ENCODE measurements at regions not wholly inside any gene's neighbourhood (a gene's known extent, or its start where the extent isn't known, plus 50 kb on each side); places are given as distances from the start of the nearest gene placed in this dataset.
A peak's percentile ranks its signal among the peaks of the same experiment; 100 is the strongest.
"Not testable (repeated sequence)": the region's sequence is repeated elsewhere in the genome, so short reads cannot be mapped to it uniquely, and the experiment has no call there.

DNA sequence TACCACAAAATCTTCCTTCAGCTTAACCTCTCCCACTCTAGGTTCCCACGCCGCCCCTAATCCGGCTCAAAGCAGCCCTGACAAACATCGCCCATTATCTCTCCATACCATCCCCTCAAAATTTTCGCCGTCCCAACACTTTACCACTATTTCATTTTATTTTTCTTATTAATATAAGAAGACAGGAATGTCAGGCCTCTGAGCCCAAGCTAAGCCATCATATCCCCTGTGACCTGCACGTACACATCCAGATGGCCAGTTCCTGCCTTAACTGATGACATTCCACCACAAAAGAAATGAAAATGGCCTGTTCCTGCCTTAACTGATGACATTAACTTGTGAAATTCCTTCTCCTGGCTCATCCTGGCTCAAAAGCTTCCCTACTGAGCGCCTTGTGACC lies 243.4 kb upstream of the PROK2 start:
- not testable (repeated sequence) for DNase-seq (ENCODE audit: low read depth)

- not testable (repeated sequence) for DNase-seq (ENCODE audit: low read depth)
These were observed 242.8 kb upstream of the PROK2 start for GRCh38 chr3:72027728-72028127.

DNA sequence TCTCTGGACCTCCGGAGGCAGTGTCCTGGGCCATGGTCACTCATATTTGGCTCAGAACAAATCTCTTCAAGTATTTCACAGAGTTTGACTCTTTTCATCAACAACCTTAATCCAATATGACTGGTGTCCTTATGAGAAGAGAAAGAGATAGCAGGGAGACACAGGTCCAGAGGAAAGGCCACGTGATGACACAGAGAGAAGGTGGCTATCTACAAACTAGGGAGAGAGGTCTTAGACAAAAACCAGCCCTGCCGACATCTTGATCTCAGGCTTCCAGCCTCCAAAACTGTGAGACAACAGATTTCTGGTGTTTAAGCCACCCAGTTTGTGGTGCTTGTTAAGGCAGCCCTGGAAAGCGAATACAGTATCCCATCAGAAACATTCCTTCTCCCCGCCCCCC lies 237.1 kb upstream of the PROK2 start:
- DNase-seq (ENCODE audit: low read depth): no peak

GRCh38 chr3:72021531-72021930 lies 236.6 kb upstream of the PROK2 start:
- DNase-seq (ENCODE audit: low read depth): no peak

DNA sequence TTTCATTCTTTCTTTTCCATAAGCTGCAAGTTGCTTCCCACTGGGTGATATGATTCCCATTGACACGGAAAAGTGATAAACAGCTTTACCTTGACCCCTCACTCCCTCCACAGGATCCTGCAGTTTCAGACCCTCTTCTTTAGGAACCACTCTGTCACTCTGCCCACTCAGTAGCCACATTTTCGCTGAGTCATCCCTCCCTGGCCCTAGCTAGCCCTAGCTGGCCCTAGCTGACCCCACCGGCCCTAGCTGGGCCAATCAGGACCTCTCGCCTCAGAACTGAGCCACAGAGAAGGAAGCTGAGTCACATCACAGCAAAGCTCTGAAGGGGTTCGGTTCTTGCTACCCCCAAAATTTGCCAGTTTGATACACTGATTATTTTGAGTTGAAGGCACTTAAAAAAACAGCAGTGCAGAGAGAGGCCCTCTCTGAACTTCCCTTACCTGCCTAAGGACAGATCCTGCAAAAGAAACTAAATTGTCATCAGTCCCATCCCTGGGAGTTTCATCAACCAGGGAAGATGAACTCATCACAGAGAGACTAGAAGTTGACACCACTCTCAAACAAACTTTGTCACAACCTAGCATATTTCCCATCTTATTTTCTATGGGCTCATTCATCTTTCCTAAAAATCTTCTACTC lies 233.5 kb upstream of the PROK2 start:
- no peak for DNase-seq (ENCODE audit: low read depth)

- no peak for DNase-seq (ENCODE audit: low read depth)
These were observed 233.0 kb upstream of the PROK2 start for GRCh38 chr3:72017935-72018334.

DNA sequence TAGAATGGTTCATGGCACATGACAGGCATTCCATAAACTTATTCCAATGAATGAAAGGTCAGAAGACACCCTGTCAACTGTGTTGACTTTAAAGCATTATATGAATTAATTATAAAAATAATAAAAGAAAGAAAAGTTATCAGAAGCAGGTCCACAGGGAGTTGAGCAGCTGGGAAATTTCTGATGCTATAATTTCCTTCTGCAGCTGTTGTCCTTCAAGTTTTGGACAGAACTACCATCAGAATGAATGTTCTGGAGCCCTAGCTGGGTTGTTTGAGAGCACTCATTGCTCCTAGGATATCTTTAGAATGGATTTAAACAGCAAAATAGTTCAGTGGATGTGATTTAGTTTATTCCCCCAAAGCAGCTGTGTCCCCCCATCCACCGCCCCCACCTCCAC lies 232.4 kb upstream of the PROK2 start:
- DNase-seq (ENCODE audit: low read depth): no peak

- DNase-seq (ENCODE audit: low read depth): no peak
These were observed 230.5 kb upstream of the PROK2 start for GRCh38 chr3:72015463-72015862.

DNA sequence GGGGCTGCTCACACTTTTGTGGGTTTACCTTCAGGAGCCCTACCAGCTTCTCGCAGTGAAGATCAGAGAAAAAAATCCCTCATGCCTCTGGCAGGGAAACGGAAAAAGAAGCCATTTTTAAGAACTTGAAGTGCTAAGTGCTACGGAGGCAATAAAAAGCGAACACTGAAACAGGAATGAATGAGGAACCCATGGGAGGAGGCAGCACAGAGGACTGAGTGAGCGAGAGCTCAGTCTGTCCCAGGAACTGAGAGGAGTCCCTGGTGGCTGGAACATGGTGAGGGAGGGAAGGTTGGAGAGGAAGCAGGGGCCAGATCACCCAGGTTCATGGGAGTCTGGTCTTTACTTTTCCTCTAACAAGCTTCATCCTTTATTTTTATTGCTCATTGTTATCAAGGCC lies 228.1 kb upstream of the PROK2 start:
- DNase-seq (ENCODE audit: low read depth): no peak

DNA sequence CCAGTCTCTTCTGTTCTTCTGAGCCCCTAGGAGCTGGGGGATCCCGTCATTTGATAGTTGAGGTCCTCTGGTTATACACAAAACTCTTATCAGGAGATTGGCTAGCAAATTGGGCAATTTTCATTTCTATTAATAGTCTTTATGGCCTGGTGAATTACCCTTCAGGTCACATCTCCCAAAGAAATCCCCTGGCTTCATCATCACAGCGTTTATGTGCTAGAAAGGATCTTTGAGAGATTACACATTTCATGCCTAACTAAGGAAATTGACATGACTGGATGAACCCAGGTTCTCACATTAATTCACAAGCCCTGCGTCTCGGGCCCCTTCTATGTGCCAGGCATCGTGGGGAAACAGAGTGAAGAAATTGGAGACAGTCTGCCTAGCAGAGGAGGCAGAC lies 227.4 kb upstream of the PROK2 start:
- no peak for DNase-seq (ENCODE audit: low read depth)

DNA sequence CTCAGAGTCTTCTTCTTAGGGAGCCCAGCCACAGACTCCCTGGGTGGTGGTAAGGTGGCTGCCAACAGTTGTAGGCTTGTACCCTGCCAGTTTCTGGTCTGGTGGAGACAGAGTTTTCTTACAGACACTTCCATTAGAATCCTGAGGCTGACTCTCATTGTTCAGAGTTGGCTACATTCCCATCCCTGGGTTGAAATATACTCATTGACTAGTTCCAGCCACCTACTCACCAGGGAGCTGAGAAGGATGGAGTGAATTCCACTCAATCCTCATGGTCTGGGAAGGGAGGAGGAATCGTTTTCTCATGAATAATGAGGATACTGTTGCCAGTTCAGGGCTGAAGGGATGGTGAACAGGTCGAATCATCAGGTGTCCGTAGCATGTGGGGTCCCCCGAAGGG lies 226.5 kb upstream of the PROK2 start:
- peak; percentile 93 for DNase-seq (ENCODE audit: low read depth)

DNA sequence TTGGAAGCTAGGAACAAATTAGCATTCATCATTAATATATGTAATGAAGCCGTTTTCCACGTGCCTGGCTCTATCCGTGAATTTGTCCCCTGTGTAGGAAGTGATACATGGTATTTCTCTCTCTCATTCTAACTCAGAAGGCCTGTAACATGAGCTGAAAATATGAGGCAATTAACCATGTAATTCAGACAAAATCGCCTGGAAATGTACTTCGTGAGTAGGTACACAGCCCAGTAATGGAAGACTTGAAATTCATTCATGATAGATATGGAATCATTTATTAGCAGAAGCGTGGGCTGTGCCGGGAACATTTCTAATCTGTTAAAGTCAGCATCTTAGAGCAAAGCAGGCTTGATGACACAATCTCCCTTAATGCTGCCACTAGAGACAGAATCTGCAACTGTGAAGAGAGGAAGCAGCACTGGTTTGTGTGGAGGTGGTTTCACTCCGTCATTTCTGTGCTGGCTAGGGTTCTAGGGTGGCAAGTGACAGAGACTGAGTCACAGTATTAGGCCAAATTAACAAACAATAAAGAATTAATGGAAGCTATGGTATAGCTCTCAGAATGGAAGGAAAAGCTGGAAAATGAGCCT lies 225.0 kb upstream of the PROK2 start:
- no peak for DNase-seq (ENCODE audit: low read depth)

DNA sequence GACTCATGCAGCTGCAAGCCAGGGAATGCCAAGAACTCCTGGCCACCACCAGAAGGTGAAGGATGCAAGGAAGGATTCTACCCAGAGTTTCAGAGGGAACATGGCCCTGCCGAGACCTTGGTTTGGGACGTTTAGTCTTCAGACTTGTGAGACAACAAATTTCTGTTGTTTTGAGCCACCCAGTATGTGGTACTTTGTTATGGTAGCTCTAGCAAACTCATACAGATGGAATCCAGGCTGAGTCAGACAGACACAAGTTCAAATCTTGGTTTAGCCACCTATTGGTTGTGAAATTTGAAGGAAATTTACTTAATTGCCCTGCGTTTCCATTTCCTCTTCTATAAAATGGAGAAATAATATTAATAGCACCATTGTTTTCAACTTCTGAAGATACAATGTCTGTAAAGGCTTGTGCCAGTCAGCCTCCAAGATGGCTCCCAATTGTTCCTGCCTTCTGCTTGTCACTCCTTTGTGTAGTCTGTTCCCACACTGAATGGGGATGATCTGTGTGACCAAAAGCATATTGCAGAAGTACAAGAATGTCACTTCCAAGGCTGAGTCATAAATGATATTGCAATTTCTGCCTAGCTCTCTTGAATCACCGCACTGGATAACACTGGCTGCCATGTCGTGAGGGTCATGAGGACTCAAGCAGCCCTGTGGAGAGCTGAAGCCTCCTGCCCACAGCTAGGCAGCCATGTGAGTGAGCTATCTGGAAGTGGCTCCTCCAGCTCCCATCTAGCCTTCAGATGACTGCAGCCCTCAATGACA lies 223.5 kb upstream of the PROK2 start:
- peak; percentile 50 for DNase-seq (ENCODE audit: low read depth)

- no peak for DNase-seq (ENCODE audit: low read depth)
These were observed 221.9 kb upstream of the PROK2 start for GRCh38 chr3:72006631-72007556.

- DNase-seq (ENCODE audit: low read depth): no peak
These were observed 219.9 kb upstream of the PROK2 start for GRCh38 chr3:72004749-72005292.

- no peak for DNase-seq (ENCODE audit: low read depth)
These were observed 219.0 kb upstream of the PROK2 start for GRCh38 chr3:72003936-72004335.

DNA sequence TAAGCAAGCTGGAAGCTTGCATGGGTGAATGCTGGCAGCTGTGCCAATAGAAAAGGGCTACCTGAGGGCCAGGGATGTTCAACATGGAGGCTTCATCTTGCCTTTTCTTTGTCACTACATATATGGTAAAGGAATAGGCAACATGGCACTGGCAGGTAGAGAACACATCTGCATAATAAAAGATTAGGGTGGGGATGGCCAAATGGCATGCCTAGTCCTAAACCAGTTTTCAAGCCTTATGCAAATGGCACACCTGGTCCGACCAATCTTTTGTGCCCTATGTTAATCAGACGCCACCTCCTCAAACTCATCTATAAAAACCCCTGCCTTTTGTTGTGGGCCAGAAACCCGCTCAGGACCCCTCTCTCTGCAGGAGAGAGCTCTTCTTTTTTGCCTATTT lies 216.8 kb upstream of the PROK2 start:
- no peak for DNase-seq (ENCODE audit: low read depth)

GRCh38 chr3:71998995-71999673 lies 214.2 kb upstream of the PROK2 start:
- DNase-seq (ENCODE audit: low read depth): peak; percentile 97

DNA sequence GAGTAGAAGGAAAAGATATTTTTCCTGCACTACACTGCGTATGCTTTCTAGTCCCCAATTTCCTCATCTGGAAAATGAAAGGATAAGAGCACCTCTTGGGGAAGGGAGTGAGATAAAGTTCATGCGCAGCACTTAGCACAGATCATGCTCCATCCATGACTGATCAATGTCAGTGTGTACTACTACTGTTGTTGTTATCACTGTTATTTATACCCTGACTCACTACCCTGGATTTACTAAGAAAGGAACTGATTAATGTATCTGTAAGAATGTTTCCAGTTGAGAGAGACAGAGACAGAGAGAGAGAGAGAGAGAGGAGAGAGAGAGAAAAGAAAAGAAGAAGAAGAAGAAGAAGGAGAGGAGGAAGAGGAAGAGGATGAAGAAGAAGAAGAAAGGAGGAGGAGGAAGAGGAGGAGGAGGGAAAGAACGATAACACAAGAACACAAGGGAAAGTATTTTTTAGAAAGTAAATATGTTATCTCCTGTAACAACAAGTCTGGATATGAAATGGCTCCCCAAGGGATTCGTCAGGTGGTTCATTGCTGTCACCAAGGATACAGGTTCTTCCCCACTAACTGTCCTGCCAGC lies 212.2 kb upstream of the PROK2 start:
- no peak for DNase-seq (ENCODE audit: low read depth)

DNA sequence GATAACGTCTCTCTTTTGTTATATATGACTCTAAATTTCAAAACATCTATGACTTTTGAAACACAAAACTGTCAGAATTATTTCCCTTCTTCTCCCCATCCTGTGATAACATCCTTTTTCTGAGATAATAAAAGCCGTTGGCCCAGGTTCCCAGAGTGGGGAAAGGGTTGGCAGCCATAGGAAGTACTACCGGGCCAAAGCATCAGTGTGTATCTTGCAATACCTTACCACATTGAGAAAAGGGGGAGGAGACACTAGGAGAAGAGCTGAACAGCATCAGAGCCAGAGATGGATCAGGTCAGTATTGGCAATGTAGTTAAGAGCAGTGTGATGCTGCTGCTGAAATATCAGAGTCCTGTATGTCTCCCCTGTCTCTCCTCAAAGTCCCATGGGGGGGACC lies 210.0 kb upstream of the PROK2 start:
- no peak for DNase-seq (ENCODE audit: low read depth)

DNA sequence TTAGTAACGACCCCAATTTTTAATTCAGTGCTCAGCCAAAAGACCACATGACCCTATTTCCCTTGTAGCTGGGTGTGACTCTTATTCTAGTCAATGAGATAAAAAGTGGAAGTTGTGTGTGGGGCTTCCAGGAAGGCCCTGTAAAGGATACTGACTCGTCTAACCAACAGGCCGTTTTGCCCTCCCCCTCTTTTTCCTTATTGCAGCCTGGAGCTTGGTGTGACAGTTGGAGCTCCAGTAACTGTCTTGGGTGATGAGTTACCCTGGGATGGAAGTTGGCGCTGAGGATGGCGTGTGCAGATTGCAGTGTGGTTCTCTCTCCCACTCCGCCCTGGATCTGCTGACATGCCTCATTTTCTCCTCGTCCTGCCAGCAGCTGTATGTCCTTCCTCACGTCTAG lies 209.3 kb upstream of the PROK2 start:
- DNase-seq (ENCODE audit: low read depth): no peak
